Endothelial cell of umbilical vein (primary cell): ENCODE measurements at regions not wholly inside any gene's neighbourhood (a gene's known extent, or its start where the extent isn't known, plus 50 kb on each side); places are given as distances from the start of the nearest gene placed in this dataset.

Experiments used
- BruUV-seq: library from RNA; stranded (reverse); fragments of 400-500 nt; replicated peaks from 2 replicates; lab custom pipeline; 2021; lab: Mats Ljungman, UMichigan
- CTCF ChIA-PET: fragments of 300-600, 350-600 bp; sonication (Branson Sonifier 250); formaldehyde crosslinking; loops from one replicate; lab custom pipeline; 2021; ENCODE audit warnings: antibody characterized with exemption, inconsistent platforms; lab: Charles Lee
- POLR2A ChIA-PET: fragments of 300-600, 350-600 bp; sonication (Branson Sonifier 250); formaldehyde crosslinking; loops from one replicate; lab custom pipeline; 2021; ENCODE audit warnings: antibody characterized with exemption, inconsistent platforms; lab: Charles Lee
- DNase-seq: peaks from one replicate; pipeline ENCODE4 v3.0.0-alpha.2; 2011; ENCODE audit warnings: low read depth, low spot score
- FAIRE-seq: peaks from 2 replicates; lab custom pipeline; 2011; peaks lifted over from hg19 to GRCh38; lab: Jason Lieb, UNC
- H2AFZ ChIP-seq: 2 replicates; pipeline ENCODE4 v1.6.0; 2012; ENCODE audit warnings: low read depth, low read length, control low read depth, inconsistent platforms
- H3K27ac ChIP-seq: 2 replicates; pipeline ENCODE4 v1.5.1; 2011; ENCODE audit warnings: low read depth, mild to moderate bottlenecking, control low read depth, low read length, moderate library complexity; ENCODE audit not compliant: insufficient read depth
- H3K27me3 ChIP-seq, 2 experiments: 2 replicates each; pipeline versions ENCODE4 v1.6.0 to v1.6.1; 2011; ENCODE audit warnings: low read length in 2 of 2, mixed read lengths in 1 of 2; ENCODE audit not compliant: control insufficient read depth in 2 of 2, insufficient read depth in 2 of 2
- H3K36me3 ChIP-seq, 2 experiments: 2 replicates in 1 of 2; 3 replicates in 1 of 2; pipeline ENCODE4 v1.5.1; 2011; ENCODE audit warnings: low read length in 2 of 2, mild to moderate bottlenecking in 1 of 2, moderate library complexity in 1 of 2; ENCODE audit not compliant: control insufficient read depth in 2 of 2, insufficient read depth in 2 of 2; ENCODE audit errors: extremely low read depth in 1 of 2
- H3K4me1 ChIP-seq: 3 replicates; pipeline ENCODE4 v1.5.1; 2011; ENCODE audit warnings: mild to moderate bottlenecking, low read length; ENCODE audit not compliant: control insufficient read depth, insufficient read depth; ENCODE audit errors: extremely low read depth
- H3K4me2 ChIP-seq: 2 replicates; pipeline ENCODE4 v1.6.1; 2011; ENCODE audit warnings: low read length, control low read depth, mixed read lengths; ENCODE audit not compliant: insufficient read depth
- H3K4me3 ChIP-seq, 3 experiments: fragments of 200-600 bp in 1 of 3; sonication (generic), shearing (Covaris generic) in 1 of 3; replicated peaks in 1 of 3; 2 replicates each; pipeline ENCODE4 v1.5.1; 2011 to 2016; ENCODE audit warnings: control low read depth in 3 of 3, low read length in 3 of 3, mild to moderate bottlenecking in 2 of 3, inconsistent platforms in 1 of 3, low read depth in 1 of 3, moderate library complexity in 1 of 3; ENCODE audit not compliant: insufficient read depth in 1 of 3
- H3K79me2 ChIP-seq: 2 replicates; pipeline ENCODE4 v1.6.0; 2012; ENCODE audit warnings: low read length, inconsistent platforms; ENCODE audit not compliant: control insufficient read depth, insufficient read depth
- H3K9ac ChIP-seq: replicated peaks from 2 replicates; pipeline ENCODE3; 2011; ENCODE audit warnings: low read length, control low read depth; ENCODE audit not compliant: insufficient read depth; ENCODE audit errors: extremely low read depth
- H3K9me1 ChIP-seq: replicated peaks from 3 replicates; pipeline ENCODE4 v1.6.0; 2011; ENCODE audit warnings: mild to moderate bottlenecking, low read length; ENCODE audit not compliant: control insufficient read depth, insufficient read depth; ENCODE audit errors: extremely low read depth
- H3K9me3 ChIP-seq: replicated peaks from 2 replicates; pipeline ENCODE4 v1.5.1; 2012; ENCODE audit warnings: low read length, inconsistent platforms; ENCODE audit not compliant: control insufficient read depth, insufficient read depth
- H4K20me1 ChIP-seq: replicated peaks from 2 replicates; pipeline ENCODE3; 2011; ENCODE audit warnings: mild to moderate bottlenecking, low read length; ENCODE audit not compliant: control insufficient read depth, insufficient read depth; ENCODE audit errors: extremely low read depth
- CTCF ChIP-seq, 2 donors: IDR thresholded peaks; 1 replicate in 1 of 2; 2 replicates in 1 of 2; pipeline ENCODE4 v1.5.1; 2011; ENCODE audit warnings: low read length in 2 of 2, mild to moderate bottlenecking in 2 of 2, moderate library complexity in 2 of 2, control low read depth in 1 of 2, inconsistent platforms in 1 of 2, low read depth in 1 of 2; ENCODE audit not compliant: insufficient read depth in 1 of 2; ENCODE audit errors: extremely low read depth in 1 of 2
- GATA2 ChIP-seq: IDR thresholded peaks from 2 replicates; pipeline ENCODE4 v1.7.0; 2011; ENCODE audit warnings: low read depth, mild to moderate bottlenecking, moderate library complexity, mixed read lengths, low read length; ENCODE audit not compliant: insufficient read length, insufficient read depth
- JUN ChIP-seq: IDR thresholded peaks from 2 replicates; pipeline ENCODE4 v1.6.1; 2011; ENCODE audit warnings: borderline replicate concordance, low read depth; ENCODE audit not compliant: insufficient read length, insufficient read depth
- MAX ChIP-seq: IDR thresholded peaks from 2 replicates; pipeline ENCODE4 v1.6.1; 2011; ENCODE audit not compliant: insufficient read depth, insufficient read length
- MYC ChIP-seq: IDR thresholded peaks from one replicate; pipeline ENCODE4 v1.6.1; 2011; ENCODE audit warnings: mild to moderate bottlenecking, low read depth, low read length
- dilution Hi-C: fragments of 300-500 bp; cut with MboI; formaldehyde crosslinking; loops from one replicate; pipeline ENCODE4 v1.15.0; 2019; ENCODE audit warnings: low sequenced_read_pairs; ENCODE audit not compliant: extremely low pct_ligation_motif_present
- intact Hi-C: fragments of 100-400 bp; cut with micrococcal nuclease; formaldehyde crosslinking; loops from one replicate; pipeline ENCODE4 v1.10.0; 2022

GRCh38 chr13:99909836-99910619 is 61.5 kb downstream of the ZIC5 start:
- no peaks in the 10 kb centered on the region for H3K79me2 ChIP-seq
- dilution Hi-C loops, result no loop called here
- no peak overlapping the region for H2AFZ ChIP-seq
- H3K36me3 ChIP-seq, result no peaks in the 10 kb centered on the region
- BruUV-seq, result no TSS peak
- no peak for DNase-seq
- ChIA-PET CTCF (interaction anchor here (0.6 to 1.6 kb wide), 2 partner anchors 9 to 325 kb away, joined by 3 to 4 read pairs; no protein-coding TSS in a partner anchor), POLR2A (no interaction called here)
- H3K4me2 ChIP-seq, result no peak overlapping the region
- no peaks in the 10 kb centered on the region for H3K9me1 ChIP-seq
- no peak overlapping the region for H3K27ac ChIP-seq
- H3K4me3 ChIP-seq, result no peak overlapping the region
- H3K9me3 ChIP-seq, result no peaks in the 10 kb centered on the region
- no peak for FAIRE-seq
- H3K4me1 ChIP-seq, result no peaks in the 10 kb centered on the region
- H3K9ac ChIP-seq, result no peak overlapping the region
- intact Hi-C loops, result loop anchor here (10.0 kb wide), 1 partner anchor 465 kb away; no protein-coding TSS in a partner anchor
- H4K20me1 ChIP-seq, result no peaks in the 10 kb centered on the region
- H3K27me3 ChIP-seq, result peaks cover 5 to 19% of the 10 kb centered on the region in 2 experiments
- no peak for TF ChIP-seq MAX
- no peak for TF ChIP-seq CTCF (IDR thresholded peaks at IDR 0.05; ENCODE audit: extremely low read depth in 1 of 2, insufficient read depth in 1 of 2, low read depth in 1 of 2, low read length in 2 of 2)
- TF ChIP-seq GATA2, result no peak
- TF ChIP-seq MYC, result no peak
- TF ChIP-seq JUN, result no peak
